Liver (tissue), 8 donors: ENCODE measurements at regions not wholly inside any gene's neighbourhood (a gene's known extent, or its start where the extent isn't known, plus 50 kb on each side); places are given as distances from the start of the nearest gene placed in this dataset.

Source experiments
- DNase-seq: peaks from one replicate; pipeline ENCODE4 v3.0.0-alpha.2; 2017; ENCODE audit warnings: low spot score
- H3K27ac ChIP-seq, 2 donors: one replicate each; pipeline ENCODE4 v1.7.0; 2013; ENCODE audit warnings: inconsistent platforms in 2 of 2, low read length in 2 of 2, control low read depth in 1 of 2, low read depth in 1 of 2, mild to moderate bottlenecking in 1 of 2
- H3K27me3 ChIP-seq, 4 donors: one replicate each; pipeline versions ENCODE4 v1.6.1 to v1.7.0; 2013; ENCODE audit warnings: low read length in 3 of 4, inconsistent platforms in 1 of 4, mild to moderate bottlenecking in 1 of 4, moderate library complexity in 1 of 4; ENCODE audit not compliant: control insufficient read depth in 4 of 4, insufficient read depth in 4 of 4
- H3K36me3 ChIP-seq, 4 donors: one replicate each; pipeline versions ENCODE4 v1.6.1 to v1.7.0; 2013; ENCODE audit warnings: low read length in 3 of 4, mild to moderate bottlenecking in 3 of 4, low read depth in 1 of 4, moderate library complexity in 1 of 4; ENCODE audit not compliant: control insufficient read depth in 4 of 4, insufficient read depth in 3 of 4
- H3K4me1 ChIP-seq, 4 donors: one replicate each; pipeline versions ENCODE4 v1.6.1 to v1.7.0; 2013; ENCODE audit warnings: low read length in 3 of 4, mild to moderate bottlenecking in 3 of 4, moderate library complexity in 1 of 4; ENCODE audit not compliant: control insufficient read depth in 4 of 4, insufficient read depth in 4 of 4
- H3K4me3 ChIP-seq, 3 donors: one replicate each; pipeline versions ENCODE4 v1.6.1 to v1.7.0; 2013; ENCODE audit warnings: low read length in 3 of 3, control low read depth in 1 of 3, low read depth in 1 of 3, mild to moderate bottlenecking in 1 of 3
- H3K9ac ChIP-seq, 2 donors: one replicate each; pipeline ENCODE4 v1.7.0; 2013; ENCODE audit warnings: low read length in 2 of 2, mild to moderate bottlenecking in 2 of 2, moderate library complexity in 2 of 2, control low read depth in 1 of 2, low read depth in 1 of 2
- H3K9me3 ChIP-seq, 4 donors: one replicate each; pipeline versions ENCODE4 v1.6.1 to v1.7.0; 2013; ENCODE audit warnings: low read length in 3 of 4; ENCODE audit not compliant: control insufficient read depth in 4 of 4
- EGR1 ChIP-seq, 2 donors: IDR thresholded peaks; 2 replicates each; pipeline ENCODE4 v1.6.1; 2016 to 2018; ENCODE audit warnings: antibody characterized with exemption in 2 of 2, low read depth in 2 of 2
- FOXA1 ChIP-seq: IDR thresholded peaks from 2 replicates; pipeline ENCODE4 v1.6.1; 2016; ENCODE audit warnings: antibody characterized with exemption
- FOXA2 ChIP-seq: IDR thresholded peaks from 2 replicates; pipeline ENCODE4 v1.6.1; 2016; ENCODE audit warnings: antibody characterized with exemption
- GABPA ChIP-seq, 2 donors: IDR thresholded peaks in 1 of 2; conservative IDR thresholded peaks in 1 of 2; 2 replicates each; pipeline ENCODE4 v1.6.1; 2016; ENCODE audit warnings: antibody characterized with exemption in 2 of 2, mild to moderate bottlenecking in 1 of 2, moderate library complexity in 1 of 2
- HNF4A ChIP-seq, 2 donors: conservative IDR thresholded peaks; 2 replicates each; pipeline ENCODE4 v1.6.1; 2016; ENCODE audit warnings: antibody characterized with exemption in 2 of 2, mild to moderate bottlenecking in 2 of 2
- HNF4G ChIP-seq: IDR thresholded peaks from 2 replicates; pipeline ENCODE4 v1.6.1; 2016; ENCODE audit warnings: antibody characterized with exemption
- JUND ChIP-seq, 2 donors: IDR thresholded peaks; 2 replicates each; pipeline ENCODE4 v1.6.1; 2016; ENCODE audit warnings: antibody characterized with exemption in 2 of 2
- NR2F2 ChIP-seq: IDR thresholded peaks from 2 replicates; pipeline ENCODE4 v1.6.1; 2016; ENCODE audit warnings: antibody characterized with exemption
- RAD21 ChIP-seq, 2 donors: IDR thresholded peaks; 2 replicates each; pipeline ENCODE4 v1.6.1; 2016; ENCODE audit warnings: antibody characterized with exemption in 2 of 2, mild to moderate bottlenecking in 2 of 2
- RXRA ChIP-seq, 2 donors: IDR thresholded peaks; 2 replicates each; pipeline ENCODE4 v1.6.1; 2017 to 2018; ENCODE audit warnings: antibody characterized with exemption in 2 of 2, mild to moderate bottlenecking in 1 of 2
- SP1 ChIP-seq: IDR thresholded peaks from 2 replicates; pipeline ENCODE4 v1.6.1; 2018; ENCODE audit warnings: antibody characterized with exemption, mild to moderate bottlenecking
- TAF1 ChIP-seq: conservative IDR thresholded peaks from 2 replicates; pipeline ENCODE4 v1.6.1; 2016; ENCODE audit warnings: antibody characterized with exemption, mild to moderate bottlenecking
- YY1 ChIP-seq: IDR thresholded peaks from 2 replicates; pipeline ENCODE4 v1.6.1; 2016; ENCODE audit warnings: antibody characterized with exemption, mild to moderate bottlenecking
- WGBS: extraction: QIAGEN DNeasy Blood & Tissue Kit; methylation state at CpG from one replicate; pipeline ENCODE4 v1.1.7; 2013; 5-methylcytosine and 5-hydroxymethylcytosine counted together
- TF ChIP-seq, protein P1 (sequence below): IDR thresholded peaks from 2 replicates; pipeline ENCODE4 v1.6.1; 2016; ENCODE audit warnings: antibody characterized with exemption
- TF ChIP-seq, protein P2 (sequence below): fragments of 150-350 bp; IDR thresholded peaks from 2 replicates; pipeline ENCODE4 v1.5.1; 2017; ENCODE audit warnings: improper control_type of control experiment, low read depth, low read length; ENCODE audit not compliant: missing input control
- TF ChIP-seq, protein P3 (sequence below): IDR thresholded peaks from 2 replicates; pipeline ENCODE4 v1.6.1; 2016; ENCODE audit warnings: antibody characterized with exemption
- TF ChIP-seq, protein P4 (sequence below): IDR thresholded peaks from 2 replicates; pipeline ENCODE4 v1.6.1; 2016; ENCODE audit warnings: antibody characterized with exemption
- TF ChIP-seq, protein P5 (sequence below): IDR thresholded peaks from 2 replicates; pipeline ENCODE4 v1.6.1; 2016; ENCODE audit warnings: antibody characterized with exemption, mild to moderate bottlenecking
- donor health status: healthy.
- donor health status: healthy.
- donor health status: healthy.
- donor health status: healthy.
- donor health status: healthy.

DNA sequence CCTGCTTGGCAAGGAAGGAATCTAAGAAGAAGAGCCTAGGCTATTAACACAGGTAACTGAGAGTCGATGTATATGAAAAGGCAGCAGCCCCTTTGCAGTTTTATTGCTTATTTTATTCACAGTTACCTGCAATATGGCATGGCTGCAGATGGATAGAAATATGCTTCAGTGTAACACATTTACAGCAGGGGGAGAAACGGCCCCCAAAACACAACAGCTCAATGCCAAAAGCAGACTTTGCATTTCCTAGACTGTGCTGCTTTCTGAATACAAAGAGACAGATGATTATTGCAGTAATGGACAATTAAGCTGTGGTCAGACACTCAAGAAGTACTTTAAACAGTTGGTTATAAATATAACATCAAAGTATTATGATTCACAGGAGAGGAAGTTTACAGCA is 108.0 kb upstream of the CDH13 start:
- no peak for DNase-seq
- TF ChIP-seq RAD21 (IDR thresholded peaks at IDR 0.05), result no peak
- TF ChIP-seq EGR1 (IDR thresholded peaks at IDR 0.05; ENCODE audit: low read depth in 2 of 2), result no peak
- TF ChIP-seq, protein P1, sequence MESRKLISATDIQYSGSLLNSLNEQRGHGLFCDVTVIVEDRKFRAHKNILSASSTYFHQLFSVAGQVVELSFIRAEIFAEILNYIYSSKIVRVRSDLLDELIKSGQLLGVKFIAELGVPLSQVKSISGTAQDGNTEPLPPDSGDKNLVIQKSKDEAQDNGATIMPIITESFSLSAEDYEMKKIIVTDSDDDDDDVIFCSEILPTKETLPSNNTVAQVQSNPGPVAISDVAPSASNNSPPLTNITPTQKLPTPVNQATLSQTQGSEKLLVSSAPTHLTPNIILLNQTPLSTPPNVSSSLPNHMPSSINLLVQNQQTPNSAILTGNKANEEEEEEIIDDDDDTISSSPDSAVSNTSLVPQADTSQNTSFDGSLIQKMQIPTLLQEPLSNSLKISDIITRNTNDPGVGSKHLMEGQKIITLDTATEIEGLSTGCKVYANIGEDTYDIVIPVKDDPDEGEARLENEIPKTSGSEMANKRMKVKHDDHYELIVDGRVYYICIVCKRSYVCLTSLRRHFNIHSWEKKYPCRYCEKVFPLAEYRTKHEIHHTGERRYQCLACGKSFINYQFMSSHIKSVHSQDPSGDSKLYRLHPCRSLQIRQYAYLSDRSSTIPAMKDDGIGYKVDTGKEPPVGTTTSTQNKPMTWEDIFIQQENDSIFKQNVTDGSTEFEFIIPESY, result no peak
- TF ChIP-seq, protein P2, sequence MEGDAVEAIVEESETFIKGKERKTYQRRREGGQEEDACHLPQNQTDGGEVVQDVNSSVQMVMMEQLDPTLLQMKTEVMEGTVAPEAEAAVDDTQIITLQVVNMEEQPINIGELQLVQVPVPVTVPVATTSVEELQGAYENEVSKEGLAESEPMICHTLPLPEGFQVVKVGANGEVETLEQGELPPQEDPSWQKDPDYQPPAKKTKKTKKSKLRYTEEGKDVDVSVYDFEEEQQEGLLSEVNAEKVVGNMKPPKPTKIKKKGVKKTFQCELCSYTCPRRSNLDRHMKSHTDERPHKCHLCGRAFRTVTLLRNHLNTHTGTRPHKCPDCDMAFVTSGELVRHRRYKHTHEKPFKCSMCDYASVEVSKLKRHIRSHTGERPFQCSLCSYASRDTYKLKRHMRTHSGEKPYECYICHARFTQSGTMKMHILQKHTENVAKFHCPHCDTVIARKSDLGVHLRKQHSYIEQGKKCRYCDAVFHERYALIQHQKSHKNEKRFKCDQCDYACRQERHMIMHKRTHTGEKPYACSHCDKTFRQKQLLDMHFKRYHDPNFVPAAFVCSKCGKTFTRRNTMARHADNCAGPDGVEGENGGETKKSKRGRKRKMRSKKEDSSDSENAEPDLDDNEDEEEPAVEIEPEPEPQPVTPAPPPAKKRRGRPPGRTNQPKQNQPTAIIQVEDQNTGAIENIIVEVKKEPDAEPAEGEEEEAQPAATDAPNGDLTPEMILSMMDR, result no peak
- no peak for TF ChIP-seq YY1
- TF ChIP-seq GABPA (IDR thresholded peaks at IDR 0.05 in 1 of 2, conservative IDR thresholded peaks at IDR 0.05 in 1 of 2), result no peak
- TF ChIP-seq, protein P3, sequence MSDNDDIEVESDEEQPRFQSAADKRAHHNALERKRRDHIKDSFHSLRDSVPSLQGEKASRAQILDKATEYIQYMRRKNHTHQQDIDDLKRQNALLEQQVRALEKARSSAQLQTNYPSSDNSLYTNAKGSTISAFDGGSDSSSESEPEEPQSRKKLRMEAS, result no peak
- TF ChIP-seq SP1, result no peak
- TF ChIP-seq FOXA2, result no peak
- no peak for TF ChIP-seq TAF1
- TF ChIP-seq, protein P4, sequence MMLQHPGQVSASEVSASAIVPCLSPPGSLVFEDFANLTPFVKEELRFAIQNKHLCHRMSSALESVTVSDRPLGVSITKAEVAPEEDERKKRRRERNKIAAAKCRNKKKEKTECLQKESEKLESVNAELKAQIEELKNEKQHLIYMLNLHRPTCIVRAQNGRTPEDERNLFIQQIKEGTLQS, result no peak
- TF ChIP-seq FOXA1, result no peak
- TF ChIP-seq NR2F2, result no peak
- TF ChIP-seq HNF4A (conservative IDR thresholded peaks at IDR 0.05), result no peak
- TF ChIP-seq, protein P5, sequence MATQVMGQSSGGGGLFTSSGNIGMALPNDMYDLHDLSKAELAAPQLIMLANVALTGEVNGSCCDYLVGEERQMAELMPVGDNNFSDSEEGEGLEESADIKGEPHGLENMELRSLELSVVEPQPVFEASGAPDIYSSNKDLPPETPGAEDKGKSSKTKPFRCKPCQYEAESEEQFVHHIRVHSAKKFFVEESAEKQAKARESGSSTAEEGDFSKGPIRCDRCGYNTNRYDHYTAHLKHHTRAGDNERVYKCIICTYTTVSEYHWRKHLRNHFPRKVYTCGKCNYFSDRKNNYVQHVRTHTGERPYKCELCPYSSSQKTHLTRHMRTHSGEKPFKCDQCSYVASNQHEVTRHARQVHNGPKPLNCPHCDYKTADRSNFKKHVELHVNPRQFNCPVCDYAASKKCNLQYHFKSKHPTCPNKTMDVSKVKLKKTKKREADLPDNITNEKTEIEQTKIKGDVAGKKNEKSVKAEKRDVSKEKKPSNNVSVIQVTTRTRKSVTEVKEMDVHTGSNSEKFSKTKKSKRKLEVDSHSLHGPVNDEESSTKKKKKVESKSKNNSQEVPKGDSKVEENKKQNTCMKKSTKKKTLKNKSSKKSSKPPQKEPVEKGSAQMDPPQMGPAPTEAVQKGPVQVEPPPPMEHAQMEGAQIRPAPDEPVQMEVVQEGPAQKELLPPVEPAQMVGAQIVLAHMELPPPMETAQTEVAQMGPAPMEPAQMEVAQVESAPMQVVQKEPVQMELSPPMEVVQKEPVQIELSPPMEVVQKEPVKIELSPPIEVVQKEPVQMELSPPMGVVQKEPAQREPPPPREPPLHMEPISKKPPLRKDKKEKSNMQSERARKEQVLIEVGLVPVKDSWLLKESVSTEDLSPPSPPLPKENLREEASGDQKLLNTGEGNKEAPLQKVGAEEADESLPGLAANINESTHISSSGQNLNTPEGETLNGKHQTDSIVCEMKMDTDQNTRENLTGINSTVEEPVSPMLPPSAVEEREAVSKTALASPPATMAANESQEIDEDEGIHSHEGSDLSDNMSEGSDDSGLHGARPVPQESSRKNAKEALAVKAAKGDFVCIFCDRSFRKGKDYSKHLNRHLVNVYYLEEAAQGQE, result no peak
- no peak for TF ChIP-seq JUND (IDR thresholded peaks at IDR 0.05)
- TF ChIP-seq RXRA (IDR thresholded peaks at IDR 0.05), result no peak
- no peak for TF ChIP-seq HNF4G
- no peak overlapping the region for H3K27ac ChIP-seq
- no peak overlapping the region for H3K9ac ChIP-seq
- H3K4me1 ChIP-seq, result no peaks in the 10 kb centered on the region
- H3K9me3 ChIP-seq, result no peaks in the 10 kb centered on the region
- WGBS, result 70% methylated on average over 2 of the region's 2 CpGs
- no peak overlapping the region for H3K4me3 ChIP-seq
- no peaks in the 10 kb centered on the region for H3K27me3 ChIP-seq
- no peaks in the 10 kb centered on the region for H3K36me3 ChIP-seq
